ENCODE measurements at regions not wholly inside any gene's neighbourhood (a gene's known extent, or its start where the extent isn't known, plus 50 kb on each side); places are given as distances from the start of the nearest gene placed in this dataset.
A peak's percentile ranks its signal among the peaks of the same experiment; 100 is the strongest.
"Not testable (repeated sequence)": the region's sequence is repeated elsewhere in the genome, so short reads cannot be mapped to it uniquely, and the experiment has no call there.

DNA sequence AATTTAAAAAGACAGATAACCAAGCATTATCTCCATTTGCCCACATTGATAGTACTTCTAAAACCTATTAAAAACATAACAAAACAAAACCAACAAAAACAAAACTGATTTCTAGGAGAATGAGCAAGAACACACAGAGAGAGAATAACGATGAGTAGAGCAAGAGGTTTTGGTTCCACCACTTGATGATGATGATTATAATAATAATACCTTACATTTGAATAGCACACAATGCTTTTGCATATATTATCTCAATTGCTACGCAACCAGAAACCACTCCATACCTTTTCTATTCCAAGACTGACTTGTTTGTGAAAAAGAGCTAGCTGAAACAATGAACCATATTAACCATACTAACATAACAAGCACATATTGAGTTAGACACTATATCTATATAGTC is 1090.9 kb downstream of the SH3BGRL start:
- Histone ChIP-seq H3K4me3 (no peak overlapping the region), H3K36me3 (no peaks in the 10 kb centered on the region), H3K27ac (no peak overlapping the region), H3K9me3 (replicated peaks) (no peaks in the 10 kb centered on the region), H3K27me3 (replicated peaks) (no peaks in the 10 kb centered on the region), H3K4me1 (replicated peaks) (no peaks in the 10 kb centered on the region)
- no peak for DNase-seq (ENCODE audit: low read depth in 1 of 2, low spot score in 2 of 2)

DNA sequence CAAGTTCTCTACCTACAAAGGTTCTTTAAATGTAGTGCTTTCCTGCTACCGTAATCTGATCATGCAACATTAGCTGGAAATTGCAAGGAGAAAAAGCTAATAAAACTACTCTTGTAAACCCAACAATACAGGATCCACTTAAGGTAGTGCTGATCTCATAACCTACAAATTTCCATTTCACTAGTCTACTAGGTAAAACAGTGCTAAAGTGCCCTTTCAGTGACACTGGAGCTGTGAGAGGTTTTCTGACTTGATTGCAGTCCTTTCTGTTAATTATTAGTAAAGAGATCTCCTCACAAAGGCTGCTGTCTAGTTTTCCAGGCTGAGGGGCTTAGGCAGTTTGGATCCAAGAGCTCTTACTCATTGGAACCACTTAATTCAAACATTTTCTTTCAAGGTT is 1118.7 kb downstream of the SH3BGRL start:
- Histone ChIP-seq H3K4me1 (replicated peaks) (no peaks in the 10 kb centered on the region), H3K36me3 (no peaks in the 10 kb centered on the region), H3K27ac (no peak overlapping the region), H3K9me3 (replicated peaks) (no peaks in the 10 kb centered on the region), H3K27me3 (replicated peaks) (no peaks in the 10 kb centered on the region), H3K4me3 (no peak overlapping the region)
- no peak for DNase-seq (ENCODE audit: low read depth in 1 of 2, low spot score in 2 of 2)

- no peaks in the 10 kb centered on the region for H3K9me3 ChIP-seq (replicated peaks)
- DNase-seq (ENCODE audit: low read depth in 1 of 2, low spot score in 2 of 2): no peak
- no peak overlapping the region for H3K4me3 ChIP-seq
These were observed 1131.7 kb downstream of the SH3BGRL start for GRCh38 chrX:82333575-82333974.

GRCh38 chrX:82335772-82336171 is 1133.9 kb downstream of the SH3BGRL start:
- DNase-seq (ENCODE audit: low read depth in 1 of 2, low spot score in 2 of 2): no peak
- H3K4me1 ChIP-seq (replicated peaks): no peaks in the 10 kb centered on the region
- no peaks in the 10 kb centered on the region for H3K27me3 ChIP-seq (replicated peaks)
- no peaks in the 10 kb centered on the region for H3K36me3 ChIP-seq
- H3K4me3 ChIP-seq: no peak overlapping the region
- H3K9me3 ChIP-seq (replicated peaks): no peaks in the 10 kb centered on the region
- no peak overlapping the region for H3K27ac ChIP-seq

More at GRCh38 chrX:82333575-82333974, 1131.7 kb downstream of the SH3BGRL start:
- H3K27ac ChIP-seq: no peak overlapping the region
- no peaks in the 10 kb centered on the region for H3K4me1 ChIP-seq (replicated peaks)
- no peaks in the 10 kb centered on the region for H3K27me3 ChIP-seq (replicated peaks)
- H3K36me3 ChIP-seq: no peaks in the 10 kb centered on the region

GRCh38 chrX:82342531-82342930 is 1140.6 kb downstream of the SH3BGRL start:
- Histone ChIP-seq H3K4me1 (replicated peaks) (no peaks in the 10 kb centered on the region), H3K36me3 (no peaks in the 10 kb centered on the region), H3K9me3 (replicated peaks) (no peaks in the 10 kb centered on the region), H3K27me3 (replicated peaks) (no peaks in the 10 kb centered on the region), H3K4me3 (no peak overlapping the region), H3K27ac (no peak overlapping the region)
- no peak for DNase-seq (ENCODE audit: low read depth in 1 of 2, low spot score in 2 of 2)

GRCh38 chrX:82362550-82362949 is 1145.5 kb upstream of the POU3F4 start:
- Histone ChIP-seq H3K4me1 (replicated peaks) (no peaks in the 10 kb centered on the region), H3K27ac (no peak overlapping the region), H3K27me3 (replicated peaks) (no peaks in the 10 kb centered on the region), H3K4me3 (no peak overlapping the region), H3K36me3 (no peaks in the 10 kb centered on the region), H3K9me3 (replicated peaks) (no peaks in the 10 kb centered on the region)
- DNase-seq (ENCODE audit: low read depth in 1 of 2, low spot score in 2 of 2): no peak

DNA sequence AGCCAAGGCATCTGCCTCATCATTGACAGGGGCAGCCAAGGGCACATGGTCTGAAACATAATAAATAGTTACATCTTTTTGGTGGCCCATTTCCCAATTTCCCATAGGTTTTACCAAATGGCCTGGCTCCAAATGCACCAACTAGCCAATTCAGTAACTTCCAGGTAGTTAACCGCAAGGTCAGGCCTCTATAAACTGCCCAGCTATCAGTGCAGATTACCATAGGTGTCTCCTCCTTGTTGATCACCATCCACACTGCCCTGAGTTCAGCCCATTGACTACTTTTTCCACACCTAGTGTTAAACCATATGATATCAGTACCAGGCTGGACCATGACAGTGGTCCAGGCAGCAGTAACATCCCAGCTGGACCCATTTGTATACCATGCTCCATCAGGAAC is 1145.1 kb upstream of the POU3F4 start:
- no peaks in the 10 kb centered on the region for H3K9me3 ChIP-seq (replicated peaks)
- H3K4me3 ChIP-seq: no peak overlapping the region
- H3K4me1 ChIP-seq (replicated peaks): no peaks in the 10 kb centered on the region
- no peak for DNase-seq (ENCODE audit: low read depth in 1 of 2, low spot score in 2 of 2)
- H3K27me3 ChIP-seq (replicated peaks): no peaks in the 10 kb centered on the region
- H3K27ac ChIP-seq: no peak overlapping the region
- H3K36me3 ChIP-seq: no peaks in the 10 kb centered on the region

DNA sequence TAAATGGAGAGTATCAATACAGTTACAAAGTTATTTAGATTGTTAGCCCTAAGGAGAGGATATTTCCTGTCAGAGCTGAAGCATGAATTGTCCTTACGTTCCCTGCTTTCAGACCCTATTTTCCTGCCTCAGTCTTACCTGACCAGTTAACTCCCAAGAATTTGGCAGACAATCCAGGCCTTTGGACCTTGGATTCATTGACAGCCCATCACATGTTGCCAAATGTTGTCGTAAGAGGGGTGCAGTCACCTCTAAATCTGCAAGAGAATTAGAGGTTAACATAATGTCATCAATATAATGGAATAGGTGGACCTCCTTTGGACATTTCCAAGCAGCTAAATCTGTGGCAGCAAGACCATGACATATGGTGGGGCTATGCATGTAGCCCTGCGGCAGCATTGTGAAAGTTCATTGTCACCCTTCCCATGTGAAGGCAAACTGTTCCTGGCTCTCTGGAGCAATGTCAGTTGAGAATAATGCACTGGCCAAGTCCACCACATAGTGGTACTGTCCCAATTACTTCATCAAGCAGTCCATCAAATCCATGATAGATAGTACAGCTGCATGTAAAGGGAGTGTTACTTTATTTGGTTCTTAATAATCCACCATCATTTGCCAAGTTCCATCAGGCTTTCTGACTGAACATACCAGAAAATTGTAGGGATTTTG is 1137.0 kb upstream of the POU3F4 start:
- Histone ChIP-seq H3K27me3 (replicated peaks) (no peaks in the 10 kb centered on the region), H3K4me3 (no peak overlapping the region), H3K27ac (no peak overlapping the region), H3K4me1 (replicated peaks) (no peaks in the 10 kb centered on the region), H3K9me3 (replicated peaks) (no peaks in the 10 kb centered on the region), H3K36me3 (no peaks in the 10 kb centered on the region)
- no peak for DNase-seq (ENCODE audit: low read depth in 1 of 2, low spot score in 2 of 2)

GRCh38 chrX:82384401-82384800 is 1123.7 kb upstream of the POU3F4 start:
- no peaks in the 10 kb centered on the region for H3K9me3 ChIP-seq (replicated peaks)
- no peaks in the 10 kb centered on the region for H3K4me1 ChIP-seq (replicated peaks)
- no peaks in the 10 kb centered on the region for H3K27me3 ChIP-seq (replicated peaks)
- DNase-seq (ENCODE audit: low read depth in 1 of 2, low spot score in 2 of 2): no peak
- no peak overlapping the region for H3K4me3 ChIP-seq
- H3K36me3 ChIP-seq: no peaks in the 10 kb centered on the region
- no peak overlapping the region for H3K27ac ChIP-seq

GRCh38 chrX:82412858-82413257 is 1095.2 kb upstream of the POU3F4 start:
- DNase-seq (ENCODE audit: low read depth in 1 of 2, low spot score in 2 of 2): peak in 1 of 2 experiments; percentile 0
- Histone ChIP-seq H3K9me3 (replicated peaks) (no peaks in the 10 kb centered on the region), H3K4me1 (replicated peaks) (no peaks in the 10 kb centered on the region), H3K36me3 (no peaks in the 10 kb centered on the region), H3K27ac (no peak overlapping the region), H3K27me3 (replicated peaks) (no peaks in the 10 kb centered on the region), H3K4me3 (no peak overlapping the region)

GRCh38 chrX:82442281-82442680 is 1065.8 kb upstream of the POU3F4 start:
- Histone ChIP-seq H3K27ac (no peak overlapping the region), H3K36me3 (no peaks in the 10 kb centered on the region), H3K9me3 (replicated peaks) (no peaks in the 10 kb centered on the region), H3K27me3 (replicated peaks) (no peaks in the 10 kb centered on the region), H3K4me3 (no peak overlapping the region), H3K4me1 (replicated peaks) (no peaks in the 10 kb centered on the region)
- DNase-seq (ENCODE audit: low read depth in 1 of 2, low spot score in 2 of 2): no peak

GRCh38 chrX:82451725-82452124 is 1056.4 kb upstream of the POU3F4 start:
- Histone ChIP-seq H3K27me3 (replicated peaks) (no peaks in the 10 kb centered on the region), H3K36me3 (no peaks in the 10 kb centered on the region), H3K9me3 (replicated peaks) (no peaks in the 10 kb centered on the region), H3K27ac (no peak overlapping the region), H3K4me3 (no peak overlapping the region), H3K4me1 (replicated peaks) (no peaks in the 10 kb centered on the region)
- no peak for DNase-seq (ENCODE audit: low read depth in 1 of 2, low spot score in 2 of 2)

GRCh38 chrX:82455852-82456251 is 1052.2 kb upstream of the POU3F4 start:
- not testable (repeated sequence) for DNase-seq (ENCODE audit: low read depth in 1 of 2, low spot score in 2 of 2); H3K4me1 ChIP-seq (replicated peaks); H3K27me3 ChIP-seq (replicated peaks); H3K27ac ChIP-seq; H3K4me3 ChIP-seq; H3K36me3 ChIP-seq; H3K9me3 ChIP-seq (replicated peaks)

DNA sequence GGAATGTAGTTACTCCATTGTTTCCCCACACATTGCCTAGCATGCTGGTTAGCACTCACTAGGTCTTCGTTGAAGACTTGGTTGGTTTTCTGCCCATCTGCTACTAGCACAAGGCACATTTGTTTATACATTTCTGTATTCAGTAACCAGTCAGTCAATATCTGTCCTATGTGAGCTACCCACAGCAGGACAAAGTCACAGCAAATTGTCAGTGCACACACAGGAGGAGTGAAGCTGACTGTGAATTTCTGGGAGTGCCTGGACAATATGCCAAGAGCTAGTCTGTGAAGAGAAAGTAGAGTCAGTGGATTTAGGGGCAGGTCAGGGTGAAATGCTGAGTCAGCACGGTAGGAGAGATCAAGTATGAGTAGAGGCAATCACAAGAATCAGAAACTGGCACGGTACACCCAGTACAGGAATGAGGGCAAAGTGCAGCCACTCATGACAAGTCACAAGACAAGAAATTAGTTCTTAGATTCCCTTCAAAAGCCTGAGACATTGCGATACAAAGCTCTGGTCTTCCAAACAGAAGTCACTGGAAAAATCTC is 1049.8 kb upstream of the POU3F4 start:
- H3K27me3 ChIP-seq (replicated peaks): no peaks in the 10 kb centered on the region
- no peaks in the 10 kb centered on the region for H3K9me3 ChIP-seq (replicated peaks)
- no peaks in the 10 kb centered on the region for H3K4me1 ChIP-seq (replicated peaks)
- H3K27ac ChIP-seq: no peak overlapping the region
- no peak overlapping the region for H3K4me3 ChIP-seq
- no peaks in the 10 kb centered on the region for H3K36me3 ChIP-seq
- no peak for DNase-seq (ENCODE audit: low read depth in 1 of 2, low spot score in 2 of 2)

DNA sequence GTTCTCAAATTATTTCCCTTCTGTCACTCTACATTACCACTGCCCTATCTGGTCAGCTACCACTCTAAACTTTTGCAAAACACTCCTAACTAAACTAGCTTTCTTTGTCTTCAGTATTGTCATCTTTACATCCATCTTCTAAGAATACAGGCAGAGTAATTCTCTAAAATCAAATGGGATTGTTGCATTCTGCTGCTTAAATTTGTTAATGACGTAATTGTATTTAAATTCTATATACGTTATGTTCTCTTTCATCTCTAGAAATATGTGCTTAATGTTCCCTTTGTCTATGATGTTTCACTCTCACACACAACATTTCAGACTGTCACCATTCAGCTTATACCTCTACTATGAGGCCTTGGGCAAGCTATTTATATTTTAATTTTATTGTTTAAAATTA is 1041.1 kb upstream of the POU3F4 start:
- no peaks in the 10 kb centered on the region for H3K4me1 ChIP-seq (replicated peaks)
- H3K27ac ChIP-seq: no peak overlapping the region
- H3K4me3 ChIP-seq: no peak overlapping the region
- no peaks in the 10 kb centered on the region for H3K9me3 ChIP-seq (replicated peaks)
- no peak for DNase-seq (ENCODE audit: low read depth in 1 of 2, low spot score in 2 of 2)
- H3K36me3 ChIP-seq: no peaks in the 10 kb centered on the region
- no peaks in the 10 kb centered on the region for H3K27me3 ChIP-seq (replicated peaks)

Measured in SJSA1 (cell line).